ENCODE measurements at regions not wholly inside any gene's neighbourhood (a gene's known extent, or its start where the extent isn't known, plus 50 kb on each side); places are given as distances from the start of the nearest gene placed in this dataset.
A peak's percentile ranks its signal among the peaks of the same experiment; 100 is the strongest.

- no peaks in the 10 kb centered on the region for H3K27me3 ChIP-seq (replicated peaks; ENCODE audit: insufficient read depth, low read depth, low read length, poor library complexity)
- TF ChIP-seq EZH2 (IDR thresholded peaks at IDR 0.05; ENCODE audit: borderline replicate concordance, low read depth, low read length, poor library complexity, severe bottlenecking) (no peak), CTCF (conservative IDR thresholded peaks at IDR 0.05; ENCODE audit: low read depth, low read length) (no peak)
- H3K9me3 ChIP-seq (ENCODE audit: low read depth, low read length, poor library complexity, severe bottlenecking) = no peaks in the 10 kb centered on the region
- ChIA-PET CTCF (no interaction called here), POLR2A (ENCODE audit: low non-redundant PET) (no interaction called here)
- peaks cover 7% of the 10 kb centered on the region for H3K4me1 ChIP-seq (ENCODE audit: insufficient read depth, low read length, poor library complexity, severe bottlenecking)
- no peaks in the 10 kb centered on the region for H3K36me3 ChIP-seq (ENCODE audit: insufficient read depth, low read length, poor library complexity, severe bottlenecking)
- H3K27ac ChIP-seq (ENCODE audit: low read depth, low read length, poor library complexity, severe bottlenecking) = no peak overlapping the region
- intact Hi-C loops (cut with micrococcal nuclease; ENCODE audit: unreplicated experiment) = no loop called here
- DNase-seq (ENCODE audit: low spot score) = no peak
- no peak overlapping the region for H3K4me3 ChIP-seq (ENCODE audit: low read depth, low read length, poor library complexity, severe bottlenecking)
- no TSS peak for BruUV-seq (replicated peaks)
Measured at GRCh38 chr10:28988980-28989379, 299.9 kb upstream of the LYZL1 start.

- Histone ChIP-seq H3K27ac (ENCODE audit: low read depth, low read length, poor library complexity, severe bottlenecking) (no peak overlapping the region), H3K27me3 (replicated peaks; ENCODE audit: insufficient read depth, low read depth, low read length, poor library complexity) (no peaks in the 10 kb centered on the region), H3K36me3 (ENCODE audit: insufficient read depth, low read length, poor library complexity, severe bottlenecking) (no peaks in the 10 kb centered on the region), H3K4me1 (ENCODE audit: insufficient read depth, low read length, poor library complexity, severe bottlenecking) (no peaks in the 10 kb centered on the region), H3K4me3 (ENCODE audit: low read depth, low read length, poor library complexity, severe bottlenecking) (no peak overlapping the region), H3K9me3 (ENCODE audit: low read depth, low read length, poor library complexity, severe bottlenecking) (no peaks in the 10 kb centered on the region)
- peak; percentile 91 for TF ChIP-seq CTCF (conservative IDR thresholded peaks at IDR 0.05; ENCODE audit: low read depth, low read length)
- no peak for TF ChIP-seq EZH2 (IDR thresholded peaks at IDR 0.05; ENCODE audit: borderline replicate concordance, low read depth, low read length, poor library complexity, severe bottlenecking)
- no TSS peak for BruUV-seq (replicated peaks)
- intact Hi-C loops (cut with micrococcal nuclease; ENCODE audit: unreplicated experiment) = loop anchor here (1.0 to 5.0 kb wide), 3 partner anchors 311 to 328 kb away; partner anchors contain the start of gene BAMBI
- DNase-seq (ENCODE audit: low spot score) = peak; percentile 75
- CTCF ChIA-PET = interaction anchor here (0.6 to 2.3 kb wide), 4 partner anchors 239 to 328 kb away, joined by 3 to 13 read pairs (median 4); no protein-coding TSS in a partner anchor
- POLR2A ChIA-PET (ENCODE audit: low non-redundant PET) = interaction anchor here (0.6 kb wide), 1 partner anchor 285 kb away, joined by 3 read pairs; no protein-coding TSS in a partner anchor
Measured at GRCh38 chr10:28991333-28992270, 297.3 kb upstream of the LYZL1 start.

- intact Hi-C loops (cut with micrococcal nuclease; ENCODE audit: unreplicated experiment) = loop anchor here (5.0 kb wide), 1 partner anchor 309 kb away; no protein-coding TSS in a partner anchor
Measured at GRCh38 chr10:28993056-28993455, 295.8 kb upstream of the LYZL1 start.

More at GRCh38 chr10:28993056-28993455, 295.8 kb upstream of the LYZL1 start:
- CTCF ChIA-PET = interaction anchor here (0.6 to 2.3 kb wide), 2 partner anchors 329 to 535 kb away, joined by 5 to 13 read pairs; no protein-coding TSS in a partner anchor
- no TSS peak for BruUV-seq (replicated peaks)
- H3K4me1 ChIP-seq (ENCODE audit: insufficient read depth, low read length, poor library complexity, severe bottlenecking) = no peaks in the 10 kb centered on the region
- H3K4me3 ChIP-seq (ENCODE audit: low read depth, low read length, poor library complexity, severe bottlenecking) = no peak overlapping the region
- H3K27ac ChIP-seq (ENCODE audit: low read depth, low read length, poor library complexity, severe bottlenecking) = no peak overlapping the region
- no peaks in the 10 kb centered on the region for H3K9me3 ChIP-seq (ENCODE audit: low read depth, low read length, poor library complexity, severe bottlenecking)
- POLR2A ChIA-PET (ENCODE audit: low non-redundant PET) = no interaction called here
- TF ChIP-seq CTCF (conservative IDR thresholded peaks at IDR 0.05; ENCODE audit: low read depth, low read length) (no peak), EZH2 (IDR thresholded peaks at IDR 0.05; ENCODE audit: borderline replicate concordance, low read depth, low read length, poor library complexity, severe bottlenecking) (no peak)
- no peak for DNase-seq (ENCODE audit: low spot score)
- H3K36me3 ChIP-seq (ENCODE audit: insufficient read depth, low read length, poor library complexity, severe bottlenecking) = no peaks in the 10 kb centered on the region
- no peaks in the 10 kb centered on the region for H3K27me3 ChIP-seq (replicated peaks; ENCODE audit: insufficient read depth, low read depth, low read length, poor library complexity)

Measured in A673 (cell line).